Stimulated activated CD4-positive, alpha-beta T cell treated with anti-CD3 and anti-CD28 coated beads, Interleukin-4, amount 100 ng/mL, for 4 hours (primary cell): ENCODE measurements at regions not wholly inside any gene's neighbourhood (a gene's known extent, or its start where the extent isn't known, plus 50 kb on each side); places are given as distances from the start of the nearest gene placed in this dataset.
"Not testable (repeated sequence)": the region's sequence is repeated elsewhere in the genome, so short reads cannot be mapped to it uniquely, and the experiment has no call there.

ENCODE experiments used
- DNase-seq, 2 experiments: peaks; one replicate each; pipeline ENCODE4 v3.0.0-alpha.2; 2020

GRCh38 chr3:174462916-174463315, 396.2 kb upstream of the NAALADL2 start:
- no peak for DNase-seq

GRCh38 chr3:174465177-174465576, 394.0 kb upstream of the NAALADL2 start:
- no peak for DNase-seq

GRCh38 chr3:174466471-174467054, 392.6 kb upstream of the NAALADL2 start:
- no peak for DNase-seq

GRCh38 chr3:174477491-174477890, 381.6 kb upstream of the NAALADL2 start:
- no peak for DNase-seq

GRCh38 chr3:174480767-174481166, 378.4 kb upstream of the NAALADL2 start:
- DNase-seq = no peak

- no peak for DNase-seq
Observed at GRCh38 chr3:174482541-174482940, 376.6 kb upstream of the NAALADL2 start.

- DNase-seq = no peak
Observed at GRCh38 chr3:174483254-174483653, 375.9 kb upstream of the NAALADL2 start.

- DNase-seq = not testable (repeated sequence)
Observed at GRCh38 chr3:174483856-174484255, 375.3 kb upstream of the NAALADL2 start.

GRCh38 chr3:174488527-174488926, 370.6 kb upstream of the NAALADL2 start:
- DNase-seq = no peak

- DNase-seq = no peak
Observed at GRCh38 chr3:174495311-174495710, 363.8 kb upstream of the NAALADL2 start.

GRCh38 chr3:174495928-174496327, 363.2 kb upstream of the NAALADL2 start:
- no peak for DNase-seq

- no peak for DNase-seq
Observed at GRCh38 chr3:174498638-174499037, 360.5 kb upstream of the NAALADL2 start.

- no peak for DNase-seq
Observed at GRCh38 chr3:174505266-174505665, 353.9 kb upstream of the NAALADL2 start.

GRCh38 chr3:174524203-174524602, 334.9 kb upstream of the NAALADL2 start:
- no peak for DNase-seq

GRCh38 chr3:174529298-174529697, 329.8 kb upstream of the NAALADL2 start:
- no peak for DNase-seq

- DNase-seq = no peak
Observed at GRCh38 chr3:174531262-174531982, 327.7 kb upstream of the NAALADL2 start.

- no peak for DNase-seq
Observed at GRCh38 chr3:174532216-174532615, 326.9 kb upstream of the NAALADL2 start.

GRCh38 chr3:174532776-174533175, 326.4 kb upstream of the NAALADL2 start:
- DNase-seq = no peak

- no peak for DNase-seq
Observed at GRCh38 chr3:174533286-174533685, 325.8 kb upstream of the NAALADL2 start.

- DNase-seq = no peak
Observed at GRCh38 chr3:174536319-174536718, 322.8 kb upstream of the NAALADL2 start.

- no peak for DNase-seq
Observed at GRCh38 chr3:174538151-174538550, 321.0 kb upstream of the NAALADL2 start.

GRCh38 chr3:174540116-174540908, 318.8 kb upstream of the NAALADL2 start:
- no peak for DNase-seq

- no peak for DNase-seq
Observed at GRCh38 chr3:174541708-174542315, 317.3 kb upstream of the NAALADL2 start.
